CD4-positive, alpha-beta memory T cell (primary cell): ENCODE measurements at regions not wholly inside any gene's neighbourhood (a gene's known extent, or its start where the extent isn't known, plus 50 kb on each side); places are given as distances from the start of the nearest gene placed in this dataset.
"Not testable (repeated sequence)": the region's sequence is repeated elsewhere in the genome, so short reads cannot be mapped to it uniquely, and the experiment has no call there.

ENCODE experiments used
- CTCF ChIA-PET: fragments of 350-600 bp; sonication (Branson Sonifier 250); formaldehyde crosslinking; loops from one replicate; lab custom pipeline; 2021; ENCODE audit warnings: inconsistent platforms; ENCODE audit not compliant: partially characterized antibody; lab: Charles Lee
- POLR2A ChIA-PET: fragments of 350-600 bp; sonication (Branson Sonifier 250); formaldehyde crosslinking; loops from one replicate; lab custom pipeline; 2021; ENCODE audit not compliant: partially characterized antibody; lab: Charles Lee
- DNase-seq, 5 donors: peaks; one replicate each; pipeline versions ENCODE4 v3.0.0 to v3.0.0-alpha.2; 2020 to 2022; ENCODE audit warnings: mixed read lengths in 1 of 5
- H3K27ac ChIP-seq: one replicate; pipeline ENCODE4 v1.7.0; 2013; ENCODE audit warnings: low read depth, low read length
- H3K27me3 ChIP-seq: 2 replicates; pipeline ENCODE4 v1.7.0; 2013; ENCODE audit warnings: mild to moderate bottlenecking, low read length, moderate library complexity; ENCODE audit not compliant: insufficient read depth
- H3K36me3 ChIP-seq: 2 replicates; pipeline ENCODE4 v1.7.0; 2013; ENCODE audit warnings: mild to moderate bottlenecking, low read length, moderate library complexity; ENCODE audit not compliant: insufficient read depth
- H3K4me1 ChIP-seq: 2 replicates; pipeline ENCODE4 v1.7.0; 2013; ENCODE audit warnings: mild to moderate bottlenecking, low read length, moderate library complexity; ENCODE audit not compliant: insufficient read depth
- H3K4me3 ChIP-seq, 2 donors: one replicate each; pipeline ENCODE4 v1.7.0; 2013; ENCODE audit warnings: low read length in 2 of 2, mild to moderate bottlenecking in 1 of 2
- H3K9me3 ChIP-seq, 2 donors: one replicate each; pipeline ENCODE4 v1.7.0; 2013; ENCODE audit warnings: low read length in 2 of 2, control low read depth in 1 of 2; ENCODE audit not compliant: control insufficient read depth in 1 of 2
- H3K27ac Mint-ChIP-seq, 7 donors: one replicate each; pipeline ENCODE4 v1.8.0; 2020 to 2021; ENCODE audit warnings: mixed read lengths in 7 of 7, mild to moderate bottlenecking in 6 of 7, inconsistent platforms in 3 of 7, moderate library complexity in 3 of 7
- H3K27me3 Mint-ChIP-seq, 2 donors: one replicate each; pipeline ENCODE4 v1.8.0; 2020 to 2021; ENCODE audit warnings: mixed read lengths in 2 of 2
- H3K36me3 Mint-ChIP-seq, 2 donors: one replicate each; pipeline ENCODE4 v1.8.0; 2020 to 2021; ENCODE audit warnings: mixed read lengths in 2 of 2, inconsistent platforms in 1 of 2, mild to moderate bottlenecking in 1 of 2
- H3K4me1 Mint-ChIP-seq, 4 donors: one replicate each; pipeline ENCODE4 v1.8.0; 2020 to 2021; ENCODE audit warnings: mixed read lengths in 4 of 4, mild to moderate bottlenecking in 1 of 4
- H3K4me3 Mint-ChIP-seq, 8 donors: one replicate each; pipeline ENCODE4 v1.8.0; 2020 to 2021; ENCODE audit warnings: mixed read lengths in 8 of 8, mild to moderate bottlenecking in 7 of 8, moderate library complexity in 6 of 8, inconsistent platforms in 3 of 8
- H3K9me3 Mint-ChIP-seq, 8 donors: one replicate each; pipeline ENCODE4 v1.8.0; 2020 to 2021; ENCODE audit warnings: mixed read lengths in 8 of 8, mild to moderate bottlenecking in 5 of 8, inconsistent platforms in 3 of 8, moderate library complexity in 1 of 8
- intact Hi-C: fragments of 100-400 bp; cut with micrococcal nuclease; formaldehyde crosslinking; loops from one replicate; pipeline ENCODE4 v1.15.1; 2023

GRCh38 chr2:67182884-67183283 is 214.2 kb upstream of the ETAA1 start:
- Histone ChIP-seq H3K9me3 (no peaks in the 10 kb centered on the region), H3K27ac (no peak overlapping the region), H3K4me1 (no peaks in the 10 kb centered on the region), H3K36me3 (no peaks in the 10 kb centered on the region), H3K4me3 (no peak overlapping the region), H3K27me3 (no peaks in the 10 kb centered on the region)
- ChIA-PET POLR2A (no interaction called here), CTCF (no interaction called here)
- H3K36me3 Mint-ChIP-seq = no peaks in the 10 kb centered on the region
- no peak overlapping the region for H3K4me3 Mint-ChIP-seq
- no peak overlapping the region for H3K27ac Mint-ChIP-seq
- no peaks in the 10 kb centered on the region for H3K4me1 Mint-ChIP-seq
- H3K9me3 Mint-ChIP-seq = peaks cover 2 to 9% (median 4%) of the 10 kb centered on the region in 8 donors
- no peaks in the 10 kb centered on the region for H3K27me3 Mint-ChIP-seq
- no peak for DNase-seq
- intact Hi-C loops = no loop called here

DNA sequence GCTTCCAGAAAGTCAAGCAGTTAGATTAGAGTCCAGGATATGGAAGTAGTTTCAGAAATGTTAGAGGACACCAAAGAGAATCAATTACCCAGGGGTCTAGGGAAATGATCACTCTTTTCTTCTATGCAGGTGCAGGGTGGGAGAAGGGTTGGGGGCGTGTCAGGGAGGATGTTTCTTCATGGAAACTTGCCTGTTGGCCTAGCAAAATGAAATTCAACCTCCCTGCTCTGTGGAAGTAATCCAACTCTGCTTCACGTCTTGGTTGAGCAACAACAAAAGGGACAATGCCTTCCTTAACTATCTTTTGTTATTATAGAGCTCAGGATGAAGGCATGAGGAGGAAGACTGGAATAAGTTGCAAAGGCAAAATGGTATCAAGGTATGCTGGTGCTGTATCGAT is 210.8 kb upstream of the ETAA1 start:
- DNase-seq = no peak
- Histone ChIP-seq H3K36me3 (no peaks in the 10 kb centered on the region), H3K27me3 (no peaks in the 10 kb centered on the region), H3K4me3 (no peak overlapping the region), H3K9me3 (no peaks in the 10 kb centered on the region), H3K4me1 (no peaks in the 10 kb centered on the region), H3K27ac (no peak overlapping the region)
- H3K4me1 Mint-ChIP-seq = no peaks in the 10 kb centered on the region
- peaks cover 0 to 10% (median 5%) of the 10 kb centered on the region in 8 donors for H3K9me3 Mint-ChIP-seq
- no peaks in the 10 kb centered on the region for H3K36me3 Mint-ChIP-seq
- ChIA-PET CTCF (no interaction called here), POLR2A (no interaction called here)
- no peak overlapping the region for H3K27ac Mint-ChIP-seq
- intact Hi-C loops = no loop called here
- H3K27me3 Mint-ChIP-seq = no peaks in the 10 kb centered on the region
- no peak overlapping the region for H3K4me3 Mint-ChIP-seq

- no peak overlapping the region for H3K4me3 Mint-ChIP-seq
- Histone ChIP-seq H3K27ac (no peak overlapping the region), H3K4me3 (no peak overlapping the region), H3K9me3 (no peaks in the 10 kb centered on the region), H3K36me3 (no peaks in the 10 kb centered on the region), H3K27me3 (no peaks in the 10 kb centered on the region), H3K4me1 (no peaks in the 10 kb centered on the region)
- ChIA-PET POLR2A (no interaction called here), CTCF (no interaction called here)
- no peaks in the 10 kb centered on the region for H3K4me1 Mint-ChIP-seq
- DNase-seq = no peak
- H3K36me3 Mint-ChIP-seq = no peaks in the 10 kb centered on the region
- peaks cover 0 to 11% (median 6%) of the 10 kb centered on the region in 8 donors for H3K9me3 Mint-ChIP-seq
- intact Hi-C loops = no loop called here
- no peak overlapping the region for H3K27ac Mint-ChIP-seq
- no peaks in the 10 kb centered on the region for H3K27me3 Mint-ChIP-seq
These were observed 210.3 kb upstream of the ETAA1 start for GRCh38 chr2:67186871-67187270.

GRCh38 chr2:67195327-67195726 is 201.8 kb upstream of the ETAA1 start:
- H3K36me3 ChIP-seq, CTCF ChIA-PET, H3K27me3 Mint-ChIP-seq, POLR2A ChIA-PET, H3K4me3 ChIP-seq, H3K9me3 ChIP-seq, H3K27me3 ChIP-seq, intact Hi-C loops, H3K27ac Mint-ChIP-seq, H3K36me3 Mint-ChIP-seq, H3K4me1 ChIP-seq, H3K27ac ChIP-seq, DNase-seq, H3K4me3 Mint-ChIP-seq, H3K4me1 Mint-ChIP-seq: not testable (repeated sequence)
- peaks cover 0 to 26% (median 12%) of the 10 kb centered on the region in 8 donors for H3K9me3 Mint-ChIP-seq

- DNase-seq = no peak
- H3K27ac Mint-ChIP-seq = no peak overlapping the region
- H3K4me3 Mint-ChIP-seq = no peak overlapping the region
- no peaks in the 10 kb centered on the region for H3K36me3 Mint-ChIP-seq
- H3K27me3 ChIP-seq = no peaks in the 10 kb centered on the region
- no peaks in the 10 kb centered on the region for H3K9me3 ChIP-seq
- CTCF ChIA-PET = no interaction called here
- H3K9me3 Mint-ChIP-seq = peaks cover 0 to 9% (median 4%) of the 10 kb centered on the region in 8 donors
- H3K4me1 ChIP-seq = no peaks in the 10 kb centered on the region
- H3K27ac ChIP-seq = no peak overlapping the region
- H3K4me3 ChIP-seq = no peak overlapping the region
- intact Hi-C loops = no loop called here
- no peaks in the 10 kb centered on the region for H3K4me1 Mint-ChIP-seq
- no peaks in the 10 kb centered on the region for H3K27me3 Mint-ChIP-seq
- H3K36me3 ChIP-seq = no peaks in the 10 kb centered on the region
- POLR2A ChIA-PET = no interaction called here
These were observed 195.6 kb upstream of the ETAA1 start for GRCh38 chr2:67201521-67201920.

GRCh38 chr2:67204349-67204748 is 192.8 kb upstream of the ETAA1 start:
- no peaks in the 10 kb centered on the region for H3K36me3 Mint-ChIP-seq
- no peaks in the 10 kb centered on the region for H3K4me1 Mint-ChIP-seq
- Histone ChIP-seq H3K4me1 (no peaks in the 10 kb centered on the region), H3K36me3 (no peaks in the 10 kb centered on the region), H3K4me3 (no peak overlapping the region), H3K9me3 (no peaks in the 10 kb centered on the region), H3K27me3 (no peaks in the 10 kb centered on the region), H3K27ac (no peak overlapping the region)
- no peak overlapping the region for H3K4me3 Mint-ChIP-seq
- no peak overlapping the region for H3K27ac Mint-ChIP-seq
- no peak for DNase-seq
- H3K9me3 Mint-ChIP-seq = peaks cover 0 to 2% (median 0%) of the 10 kb centered on the region in 8 donors
- no peaks in the 10 kb centered on the region for H3K27me3 Mint-ChIP-seq
- ChIA-PET POLR2A (no interaction called here), CTCF (no interaction called here)
- intact Hi-C loops = no loop called here

DNA sequence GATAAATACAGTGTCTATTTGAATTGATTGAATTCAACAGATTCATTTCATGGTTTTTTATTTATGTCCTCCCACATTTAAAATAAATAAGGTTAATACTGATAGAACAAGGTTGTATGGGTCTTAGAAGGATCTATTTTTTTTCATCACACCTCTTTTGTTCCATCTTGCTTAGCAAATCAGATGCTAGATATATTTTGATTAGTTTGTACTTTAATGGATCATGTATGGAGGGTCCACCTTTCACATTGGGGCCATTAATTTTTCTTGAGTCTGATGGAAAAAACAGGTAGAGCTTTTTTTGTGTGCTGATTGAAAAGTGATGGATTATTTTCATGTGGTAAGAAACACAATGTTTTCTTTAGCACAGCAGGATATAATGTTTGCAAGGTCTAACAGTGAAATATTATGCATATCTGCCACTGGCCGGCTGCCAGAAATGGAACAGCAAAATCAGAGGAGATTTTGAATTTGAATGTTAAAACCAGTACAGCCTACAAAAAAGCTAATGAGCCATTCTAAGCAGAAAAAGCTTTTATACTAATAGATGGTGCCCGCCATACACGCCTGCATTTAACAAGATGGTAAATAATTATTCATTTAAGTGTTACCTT is 188.1 kb upstream of the ETAA1 start:
- CTCF ChIA-PET = no interaction called here
- DNase-seq = no peak
- no peaks in the 10 kb centered on the region for H3K9me3 ChIP-seq
- Mint-ChIP-seq H3K4me3 (no peak overlapping the region), H3K27ac (no peak overlapping the region), H3K27me3 (no peaks in the 10 kb centered on the region), H3K4me1 (no peaks in the 10 kb centered on the region), H3K36me3 (no peaks in the 10 kb centered on the region), H3K9me3 (peaks cover 0 to 4% (median 0%) of the 10 kb centered on the region in 8 donors)
- POLR2A ChIA-PET = no interaction called here
- H3K27me3 ChIP-seq = no peaks in the 10 kb centered on the region
- intact Hi-C loops = no loop called here
- H3K36me3 ChIP-seq = no peaks in the 10 kb centered on the region
- H3K4me3 ChIP-seq = no peak overlapping the region
- H3K4me1 ChIP-seq = no peaks in the 10 kb centered on the region
- H3K27ac ChIP-seq = no peak overlapping the region

DNA sequence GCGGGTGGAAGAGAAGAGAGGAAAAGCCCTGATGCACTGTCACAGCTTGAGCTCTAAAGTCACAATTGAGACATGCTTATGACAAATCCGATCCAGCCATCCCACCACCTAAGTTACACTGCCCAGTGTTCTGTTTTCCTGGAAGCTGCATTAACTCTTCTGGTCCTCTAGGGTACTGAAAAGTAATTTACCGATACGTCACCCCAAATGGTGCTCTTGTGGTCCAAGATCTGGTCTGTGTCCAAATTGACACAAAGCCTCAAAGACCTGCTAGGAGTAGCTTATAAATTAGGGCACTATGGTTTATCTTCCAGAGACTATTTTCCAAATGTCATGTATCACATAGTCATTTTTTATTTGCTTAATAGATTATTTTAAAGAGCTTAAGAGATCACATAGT is 186.7 kb upstream of the ETAA1 start:
- Histone ChIP-seq H3K27me3 (no peaks in the 10 kb centered on the region), H3K4me3 (no peak overlapping the region), H3K27ac (no peak overlapping the region), H3K4me1 (no peaks in the 10 kb centered on the region), H3K9me3 (no peaks in the 10 kb centered on the region), H3K36me3 (no peaks in the 10 kb centered on the region)
- DNase-seq = no peak
- no peaks in the 10 kb centered on the region for H3K27me3 Mint-ChIP-seq
- intact Hi-C loops = no loop called here
- H3K27ac Mint-ChIP-seq = no peak overlapping the region
- CTCF ChIA-PET = no interaction called here
- no peaks in the 10 kb centered on the region for H3K36me3 Mint-ChIP-seq
- peaks cover 0 to 5% (median under 1%) of the 10 kb centered on the region in 8 donors for H3K9me3 Mint-ChIP-seq
- H3K4me1 Mint-ChIP-seq = no peaks in the 10 kb centered on the region
- no peak overlapping the region for H3K4me3 Mint-ChIP-seq
- POLR2A ChIA-PET = no interaction called here
